Large intestine (tissue), 3 donors: ENCODE measurements at regions not wholly inside any gene's neighbourhood (a gene's known extent, or its start where the extent isn't known, plus 50 kb on each side); places are given as distances from the start of the nearest gene placed in this dataset.

ENCODE experiments used
- DNase-seq, 2 donors: peaks; one replicate each; pipeline versions ENCODE4 v3.0.0 to v3.0.0-alpha.2; 2013
- H3K27ac ChIP-seq: one replicate; pipeline ENCODE4 v1.5.1; 2013; ENCODE audit warnings: low read length
- H3K27me3 ChIP-seq: 2 replicates; pipeline ENCODE4 v1.6.1; 2013; ENCODE audit warnings: low read length; ENCODE audit not compliant: control insufficient read depth, insufficient read depth
- H3K36me3 ChIP-seq: 2 replicates; pipeline ENCODE4 v1.6.1; 2013; ENCODE audit warnings: low read length; ENCODE audit not compliant: control insufficient read depth, insufficient read depth
- H3K4me1 ChIP-seq: one replicate; pipeline ENCODE4 v1.6.1; 2013; ENCODE audit warnings: low read length; ENCODE audit not compliant: control insufficient read depth, insufficient read depth
- H3K4me3 ChIP-seq: one replicate; pipeline ENCODE4 v1.5.1; 2013; ENCODE audit warnings: low read length
- H3K9me3 ChIP-seq: one replicate; pipeline ENCODE4 v1.6.1; 2013; ENCODE audit warnings: mild to moderate bottlenecking, low read depth, low read length, moderate library complexity; ENCODE audit not compliant: control insufficient read depth
- WGBS: methylation state at CpG from one replicate; pipeline ENCODE4 v1.1.5; 2013; ENCODE audit warnings: low lambda C conversion rate; ENCODE audit not compliant: insufficient coverage; 5-methylcytosine and 5-hydroxymethylcytosine counted together

DNA sequence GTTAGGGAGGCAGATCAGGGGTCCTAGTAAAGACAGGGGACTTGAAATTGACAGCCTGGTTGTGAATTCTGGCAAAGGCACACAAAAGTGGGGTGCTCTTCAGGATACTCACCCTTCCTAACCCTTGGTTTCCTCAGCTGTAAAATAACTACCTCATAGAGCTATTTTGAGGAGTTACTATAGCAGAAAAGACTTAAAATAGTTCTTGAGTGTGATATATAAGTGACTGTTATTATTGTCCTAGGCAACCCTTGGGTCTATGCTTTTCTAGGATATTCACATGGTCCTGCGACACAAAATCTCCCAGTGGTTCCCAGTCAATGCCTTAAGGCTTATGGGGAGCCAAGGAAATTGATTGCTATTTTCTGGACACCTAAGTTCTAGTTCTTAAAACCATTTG, 98.1 kb upstream of the NAMPT start:
- peaks cover 4% of the 10 kb centered on the region for H3K9me3 ChIP-seq
- DNase-seq = no peak
- H3K27me3 ChIP-seq = no peaks in the 10 kb centered on the region
- H3K4me3 ChIP-seq = no peak overlapping the region
- no peaks in the 10 kb centered on the region for H3K36me3 ChIP-seq
- WGBS = no CpG with 5 or more reads among the region's 1 CpG
- H3K27ac ChIP-seq = no peak overlapping the region
- peaks cover 21% of the 10 kb centered on the region for H3K4me1 ChIP-seq

DNA sequence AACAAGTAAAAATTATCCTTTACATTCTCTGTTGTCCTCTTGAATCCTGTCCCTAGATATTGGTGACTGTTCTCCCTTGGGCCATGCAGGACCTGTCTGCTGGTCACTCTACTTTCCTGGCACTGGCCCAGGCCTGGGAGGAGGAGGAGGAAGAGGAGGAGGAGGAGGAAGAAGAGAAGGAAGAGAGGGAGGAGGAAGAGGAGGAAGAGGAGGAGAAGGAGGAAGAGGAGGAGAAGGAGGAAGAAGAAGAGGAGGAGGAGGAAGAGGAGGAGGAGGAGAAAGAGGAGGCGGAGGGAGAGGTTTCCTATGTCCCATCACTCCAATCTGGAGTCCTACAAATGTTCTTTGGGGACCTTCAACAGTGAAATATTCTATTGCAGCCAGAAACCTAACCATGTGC, 97.3 kb upstream of the NAMPT start:
- Histone ChIP-seq H3K27me3 (no peaks in the 10 kb centered on the region), H3K4me3 (no peak overlapping the region), H3K36me3 (no peaks in the 10 kb centered on the region), H3K4me1 (peaks cover 21% of the 10 kb centered on the region), H3K27ac (no peak overlapping the region), H3K9me3 (peaks cover 4% of the 10 kb centered on the region)
- 100% methylated on average over 1 of the region's 1 CpG for WGBS
- no peak for DNase-seq

DNA sequence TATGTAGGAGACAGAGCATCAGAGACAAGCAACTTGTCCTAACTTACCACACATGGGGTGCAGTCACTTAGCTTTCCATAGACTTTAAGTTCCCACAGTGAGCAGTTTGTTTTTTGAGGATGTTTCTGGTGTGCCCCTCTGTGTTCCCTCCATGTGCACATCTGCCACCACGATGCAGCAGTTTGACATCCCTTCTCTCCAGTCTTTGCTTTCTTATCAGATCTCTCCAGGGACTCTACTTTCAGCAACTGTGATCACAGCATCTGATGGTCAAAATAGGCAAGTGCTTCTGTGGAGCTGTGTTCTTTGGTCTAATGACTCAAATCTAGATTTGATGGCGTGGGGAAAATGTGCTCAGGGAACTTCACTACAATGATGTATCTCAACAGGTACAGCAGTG, 96.5 kb upstream of the NAMPT start:
- no peaks in the 10 kb centered on the region for H3K36me3 ChIP-seq
- peak in 1 of 2 donors; percentile 17 for DNase-seq
- H3K27ac ChIP-seq = peak overlapping the region; percentile 80
- H3K9me3 ChIP-seq = peaks cover 4% of the 10 kb centered on the region
- H3K4me1 ChIP-seq = peaks cover 21% of the 10 kb centered on the region
- no peak overlapping the region for H3K4me3 ChIP-seq
- WGBS = no CpG with 5 or more reads among the region's 2 CpGs
- no peaks in the 10 kb centered on the region for H3K27me3 ChIP-seq

DNA sequence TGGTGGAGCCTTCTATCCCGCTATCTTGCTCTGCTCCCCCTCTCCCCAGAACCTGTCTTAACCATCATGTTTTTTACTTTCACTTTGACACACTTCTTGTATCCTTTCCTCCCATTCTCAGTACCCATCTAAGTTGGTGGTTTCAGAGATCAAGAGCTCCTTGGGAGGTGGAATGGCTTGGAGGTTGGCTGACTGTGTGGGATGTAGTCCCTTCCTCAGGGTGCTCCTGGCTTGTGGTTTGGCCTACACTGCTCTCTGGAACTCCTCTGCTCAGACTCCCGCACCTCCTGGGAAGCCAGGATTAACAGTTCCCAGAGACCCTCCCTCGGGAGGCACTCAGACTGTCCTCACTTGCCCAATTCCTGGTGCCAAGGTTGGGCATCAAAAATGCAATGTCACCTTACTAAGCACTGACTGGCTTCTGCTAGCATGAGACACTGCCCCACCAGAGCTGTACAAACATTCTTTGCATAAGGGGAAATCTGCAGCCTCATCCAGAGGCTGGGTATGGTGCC, 93.1 kb upstream of the NAMPT start:
- H3K9me3 ChIP-seq = peaks cover 4% of the 10 kb centered on the region
- WGBS = no CpG with 5 or more reads among the region's 3 CpGs
- H3K4me3 ChIP-seq = no peak overlapping the region
- H3K4me1 ChIP-seq = peaks cover 21% of the 10 kb centered on the region
- no peak overlapping the region for H3K27ac ChIP-seq
- H3K36me3 ChIP-seq = no peaks in the 10 kb centered on the region
- DNase-seq = no peak
- no peaks in the 10 kb centered on the region for H3K27me3 ChIP-seq

DNA sequence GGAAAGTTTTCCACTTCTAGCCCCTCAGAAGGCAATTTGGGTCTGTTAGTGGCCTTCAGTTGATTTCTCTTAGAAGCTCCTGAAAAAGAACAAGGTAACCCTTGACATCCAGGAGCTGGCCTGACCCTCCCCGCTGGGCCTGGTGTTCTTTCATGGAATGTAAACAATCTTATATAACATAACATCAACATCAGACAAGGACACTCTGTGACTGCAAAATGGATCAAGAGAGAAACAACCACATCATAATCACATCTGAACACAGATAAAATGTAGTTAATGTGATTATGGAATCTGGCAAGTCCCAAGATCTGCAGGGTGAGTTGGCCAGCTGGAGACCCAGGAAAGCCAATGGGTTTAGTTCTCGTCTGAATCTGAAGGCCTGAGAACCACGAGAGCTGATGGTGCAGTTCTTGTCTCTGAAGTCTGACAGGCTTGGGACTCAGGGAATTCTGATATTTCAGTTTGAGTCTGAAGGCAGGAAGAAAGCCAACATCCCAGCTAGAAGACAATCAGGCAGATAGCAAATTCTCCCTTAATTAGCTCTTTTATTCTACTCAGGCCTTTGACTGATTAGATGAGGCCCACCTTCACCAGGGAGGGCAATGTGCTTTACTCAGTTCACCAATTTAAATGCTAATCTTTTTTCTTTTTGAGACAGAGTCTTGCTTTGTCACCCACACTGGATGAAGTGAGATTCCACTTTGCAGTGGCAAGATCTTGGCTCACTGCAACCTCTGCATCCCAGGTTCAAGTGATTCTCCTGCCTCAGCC, 91.4 kb upstream of the NAMPT start:
- no peak overlapping the region for H3K27ac ChIP-seq
- peaks cover 17% of the 10 kb centered on the region for H3K4me1 ChIP-seq
- H3K27me3 ChIP-seq = no peaks in the 10 kb centered on the region
- no CpG with 5 or more reads among the region's 3 CpGs for WGBS
- DNase-seq = no peak
- H3K9me3 ChIP-seq = no peaks in the 10 kb centered on the region
- no peaks in the 10 kb centered on the region for H3K36me3 ChIP-seq
- H3K4me3 ChIP-seq = no peak overlapping the region

DNA sequence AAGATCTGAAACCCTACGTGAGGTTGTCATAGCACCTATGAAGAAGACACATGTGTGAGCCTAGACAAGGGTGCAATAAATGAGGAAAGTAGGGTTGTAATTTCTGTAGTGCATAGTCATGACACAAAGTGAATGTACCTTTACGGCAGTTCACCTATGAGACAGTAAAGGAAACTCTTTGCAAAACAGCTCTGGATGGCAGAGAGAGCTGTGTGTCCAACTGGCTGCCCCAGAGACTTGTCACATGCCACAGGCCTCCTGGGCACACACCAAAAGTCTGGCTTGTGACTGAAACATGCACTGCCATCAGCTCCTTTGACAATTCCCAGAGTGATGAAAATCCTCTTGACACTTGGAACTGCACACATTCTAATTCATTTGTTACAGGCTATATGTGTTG, 90.7 kb upstream of the NAMPT start:
- Histone ChIP-seq H3K4me3 (no peak overlapping the region), H3K27ac (no peak overlapping the region)
- WGBS = no CpG with 5 or more reads among the region's 2 CpGs

DNA sequence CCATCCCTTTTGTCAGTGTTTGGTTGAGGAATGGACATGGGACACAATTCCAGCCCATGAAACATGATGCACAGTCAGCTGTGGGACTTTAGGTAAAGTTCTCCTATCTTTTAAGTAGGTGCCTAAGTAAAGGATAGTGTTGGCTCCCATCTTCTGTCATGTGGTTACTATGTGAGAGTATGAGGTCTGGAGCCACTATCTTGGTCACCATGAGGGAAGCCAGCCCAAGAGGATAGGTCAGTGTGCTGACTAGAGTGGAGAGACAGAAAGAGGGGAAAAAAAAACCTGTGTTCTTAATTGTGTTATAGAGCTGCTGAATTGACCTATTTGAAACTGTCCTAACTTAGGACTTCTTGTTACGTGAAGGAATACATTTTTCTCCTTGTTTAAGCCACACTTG, 89.7 kb upstream of the NAMPT start:
- WGBS = no CpG with 5 or more reads among the region's 1 CpG
- Histone ChIP-seq H3K27ac (no peak overlapping the region), H3K9me3 (no peaks in the 10 kb centered on the region), H3K4me3 (no peak overlapping the region), H3K4me1 (peaks cover 2% of the 10 kb centered on the region), H3K27me3 (no peaks in the 10 kb centered on the region), H3K36me3 (no peaks in the 10 kb centered on the region)
- no peak for DNase-seq

More for the DNA sequence above, 90.7 kb upstream of the NAMPT start:
- Histone ChIP-seq H3K4me1 (peaks cover 12% of the 10 kb centered on the region), H3K27me3 (no peaks in the 10 kb centered on the region), H3K36me3 (no peaks in the 10 kb centered on the region), H3K9me3 (no peaks in the 10 kb centered on the region)
- DNase-seq = no peak

DNA sequence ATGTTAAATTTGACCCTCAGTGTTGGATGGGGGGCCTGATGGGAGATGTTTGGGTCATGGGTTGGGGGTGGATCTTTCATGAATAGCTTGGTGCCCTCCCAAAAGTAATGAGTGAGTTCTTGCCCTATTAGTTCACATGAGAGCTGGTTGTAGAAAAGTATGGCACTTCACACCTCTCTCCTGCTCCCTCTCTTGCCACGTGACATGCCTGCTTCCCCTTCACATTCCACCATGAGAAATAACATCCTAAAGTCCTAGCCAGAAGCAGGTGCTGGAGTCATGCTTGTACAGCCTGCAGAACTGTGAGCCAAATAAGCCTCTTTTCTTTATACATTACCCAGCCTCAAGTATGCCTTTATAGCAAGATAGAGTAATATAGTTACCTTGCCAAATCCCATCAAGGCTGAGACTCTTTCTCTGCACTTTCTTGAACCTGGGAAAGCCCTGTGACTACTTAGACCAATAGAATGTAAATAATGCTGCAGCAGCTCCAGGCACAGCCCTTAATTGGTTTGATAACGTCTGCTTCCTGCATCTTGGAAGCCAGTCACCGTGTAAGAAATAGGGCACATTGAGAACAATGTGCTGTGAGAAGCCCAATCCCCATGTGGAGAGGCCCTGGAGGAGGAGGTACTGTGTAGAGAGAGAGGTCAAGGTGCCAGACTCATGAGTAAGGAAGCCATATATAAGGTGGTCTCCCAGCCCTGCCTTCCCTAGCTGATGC, 88.0 kb upstream of the NAMPT start:
- no peaks in the 10 kb centered on the region for H3K36me3 ChIP-seq
- DNase-seq = peak in 1 of 2 donors; percentile 37
- no peak overlapping the region for H3K4me3 ChIP-seq
- peaks cover 5% of the 10 kb centered on the region for H3K4me1 ChIP-seq
- no CpG with 5 or more reads among the region's 3 CpGs for WGBS
- no peaks in the 10 kb centered on the region for H3K27me3 ChIP-seq
- H3K27ac ChIP-seq = no peak overlapping the region
- no peaks in the 10 kb centered on the region for H3K9me3 ChIP-seq

DNA sequence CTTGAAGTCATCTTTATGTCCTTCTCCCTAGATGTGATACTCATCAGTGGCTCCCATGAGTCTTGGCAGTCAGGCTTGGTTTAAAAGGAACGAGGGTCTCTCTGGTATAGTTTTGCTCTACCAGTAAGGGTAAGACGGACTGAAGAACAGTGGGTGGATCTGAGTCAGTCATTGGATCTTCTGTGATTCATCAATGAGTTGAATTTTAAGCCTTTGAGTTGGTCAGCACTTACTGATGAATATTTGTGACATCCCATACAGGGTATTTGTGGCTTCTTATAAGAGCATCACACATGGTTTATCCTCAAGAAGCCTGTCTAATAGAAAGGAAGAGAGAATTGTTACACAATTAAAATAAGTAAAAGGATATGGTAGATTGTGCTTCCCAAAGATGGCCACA, 87.3 kb upstream of the NAMPT start:
- Histone ChIP-seq H3K36me3 (no peaks in the 10 kb centered on the region), H3K9me3 (no peaks in the 10 kb centered on the region), H3K27ac (no peak overlapping the region), H3K4me3 (no peak overlapping the region), H3K27me3 (no peaks in the 10 kb centered on the region), H3K4me1 (peaks cover 11% of the 10 kb centered on the region)
- DNase-seq = no peak
- 60% methylated on average over 1 of the region's 2 CpGs for WGBS

DNA sequence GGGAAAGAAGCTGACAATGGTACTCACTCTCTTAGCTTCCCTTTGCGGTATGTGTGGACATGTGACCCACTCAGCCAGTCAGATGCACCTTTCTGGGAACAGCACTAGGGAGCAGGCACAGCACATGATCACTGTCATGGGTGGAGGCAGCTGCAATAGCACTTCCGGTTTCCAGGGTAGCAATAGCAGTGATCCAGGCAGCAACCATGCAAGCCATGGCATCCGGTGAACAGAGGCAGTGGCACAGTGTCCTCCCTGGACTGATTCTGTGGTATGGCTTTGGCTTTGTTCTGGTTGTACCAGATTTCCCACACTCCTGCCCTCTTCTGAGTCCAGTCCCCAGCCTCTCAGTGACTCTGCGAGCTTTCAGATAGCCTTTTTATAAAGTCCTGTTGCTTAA, 86.8 kb upstream of the NAMPT start:
- WGBS = 100% methylated on average over 1 of the region's 4 CpGs
- peaks cover 14% of the 10 kb centered on the region for H3K4me1 ChIP-seq
- H3K36me3 ChIP-seq = no peaks in the 10 kb centered on the region
- H3K27ac ChIP-seq = no peak overlapping the region
- no peak overlapping the region for H3K4me3 ChIP-seq
- H3K9me3 ChIP-seq = no peaks in the 10 kb centered on the region
- no peaks in the 10 kb centered on the region for H3K27me3 ChIP-seq
- DNase-seq = peak; percentile 9 to 37
